ENCODE measurements at regions not wholly inside any gene's neighbourhood (a gene's known extent, or its start where the extent isn't known, plus 50 kb on each side); places are given as distances from the start of the nearest gene placed in this dataset.
"Not testable (repeated sequence)": the region's sequence is repeated elsewhere in the genome, so short reads cannot be mapped to it uniquely, and the experiment has no call there.

DNA sequence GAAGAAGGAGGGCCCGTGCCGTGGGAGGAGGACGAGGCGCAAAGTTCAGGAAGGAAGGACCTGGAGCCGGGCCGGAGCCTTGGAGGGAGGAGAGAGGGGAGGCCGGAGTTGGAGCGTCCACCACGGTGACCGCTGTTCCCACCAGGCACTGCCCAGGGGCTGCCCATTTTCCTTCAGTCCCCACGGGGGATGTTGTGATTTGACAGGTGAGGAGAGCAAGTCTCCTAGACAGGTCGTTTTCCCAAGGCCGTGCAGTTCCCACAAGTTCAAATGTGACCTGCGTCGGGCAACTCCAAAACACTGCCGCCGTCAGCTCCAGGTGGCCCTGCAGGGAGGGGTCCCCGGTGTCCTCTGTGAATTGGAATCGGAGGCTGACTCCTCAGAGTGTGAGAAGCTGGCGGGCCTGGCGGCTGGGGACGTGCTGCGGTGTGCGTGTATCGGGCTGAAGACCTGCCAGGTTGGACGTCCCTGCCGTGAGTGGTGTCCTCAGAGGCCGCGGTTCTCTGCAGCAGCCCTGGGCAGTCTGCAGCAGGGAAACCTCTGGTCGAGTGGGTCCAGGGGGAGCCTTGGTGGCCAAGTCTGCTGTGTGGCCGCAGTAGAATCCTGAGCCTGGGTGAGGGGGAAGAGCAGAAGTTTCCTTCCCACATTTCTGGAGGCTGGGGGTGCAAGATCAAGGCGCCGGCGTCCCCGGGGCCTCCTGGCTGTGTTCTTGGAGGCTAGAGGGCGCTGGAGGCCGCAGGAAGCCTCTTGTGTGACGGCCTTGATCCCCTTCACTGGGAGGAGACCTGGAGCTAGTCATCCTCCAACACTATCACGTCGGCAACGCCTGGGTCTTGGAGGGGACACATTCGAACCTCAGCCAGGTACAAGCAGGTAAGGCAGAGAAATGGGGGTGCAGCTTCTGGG is 115.1 kb upstream of the FRMD1 start:
- no peak for DNase-seq (ENCODE audit: low spot score)

GRCh38 chr6:168192901-168193815 is 114.1 kb upstream of the FRMD1 start:
- no peak for DNase-seq (ENCODE audit: low spot score)

DNA sequence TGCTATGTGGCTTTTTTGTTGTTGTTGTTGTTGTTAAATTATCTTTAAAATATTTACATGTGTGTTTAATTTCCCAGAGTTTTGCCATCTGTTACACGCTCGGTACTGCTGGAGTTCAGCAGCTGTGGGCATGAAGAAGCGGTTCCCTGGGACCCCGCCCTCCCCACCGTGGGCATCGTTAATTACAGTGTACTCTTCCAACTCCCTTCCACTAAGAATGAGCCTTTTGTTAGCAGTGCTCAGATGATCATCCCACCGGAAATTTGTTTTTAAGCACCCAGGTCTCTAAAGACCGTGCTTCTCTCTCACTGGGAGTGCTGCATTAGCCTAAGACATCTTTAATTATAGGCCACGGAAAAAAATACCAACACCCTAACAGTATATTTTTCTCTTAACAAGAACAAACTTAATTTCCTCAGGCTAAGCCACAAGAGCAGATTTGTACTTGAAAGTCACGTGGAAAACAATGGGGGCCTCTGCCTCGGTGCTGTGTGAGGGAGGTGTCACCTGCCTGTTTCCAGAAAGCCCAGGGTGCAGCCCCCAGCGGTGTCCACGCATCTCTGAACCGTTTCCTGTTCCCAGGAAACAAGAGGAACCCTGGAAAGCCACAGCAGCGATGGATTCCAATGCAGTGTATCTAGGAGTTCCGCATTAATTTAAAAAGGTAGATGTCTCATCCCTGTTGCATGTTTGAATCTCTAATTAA is 113.3 kb upstream of the FRMD1 start:
- DNase-seq (ENCODE audit: low spot score): no peak

DNA sequence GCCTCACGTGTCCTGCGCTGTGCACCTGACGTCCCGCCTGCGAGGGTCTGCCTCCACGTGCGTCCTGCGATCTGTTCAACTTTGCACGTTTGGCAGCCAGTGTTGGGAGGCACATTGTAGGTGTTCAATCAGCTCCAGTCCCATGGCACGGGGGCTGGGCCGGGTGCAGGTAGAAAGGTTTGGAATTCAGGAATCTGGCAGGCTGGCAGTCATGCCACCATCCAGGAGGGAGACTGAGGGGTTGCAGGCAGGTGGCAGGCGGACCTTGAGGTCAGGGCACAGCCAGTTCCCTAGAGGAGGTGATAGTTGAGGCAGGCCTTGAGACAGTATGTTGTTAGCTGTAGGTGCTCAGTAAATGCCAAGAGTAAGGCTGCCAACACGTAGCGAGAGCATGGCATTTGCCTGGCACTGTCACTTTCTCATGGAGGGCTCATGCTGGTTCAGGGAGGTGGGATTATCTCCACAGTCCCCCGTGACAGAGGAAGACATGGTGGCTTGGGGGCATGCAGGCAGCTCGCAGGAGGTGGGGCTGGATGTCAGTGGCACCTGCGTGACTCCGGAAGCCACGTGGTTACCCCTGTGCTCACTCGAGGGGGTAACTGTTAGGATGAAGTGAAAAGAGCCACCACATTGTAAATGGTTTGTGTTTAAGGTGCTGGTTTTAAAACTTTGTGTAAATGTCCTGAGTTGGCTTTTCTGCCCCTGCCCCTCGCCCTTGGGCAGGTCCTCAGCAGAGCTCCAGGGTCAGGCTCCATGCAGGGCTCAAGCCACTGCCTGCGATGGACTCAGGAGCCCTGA is 111.8 kb upstream of the FRMD1 start:
- no peak for DNase-seq (ENCODE audit: low spot score)

- no peak for DNase-seq (ENCODE audit: low spot score)
These were observed 111.0 kb upstream of the FRMD1 start for GRCh38 chr6:168190014-168190405.

- DNase-seq (ENCODE audit: low spot score): no peak
These were observed 110.4 kb upstream of the FRMD1 start for GRCh38 chr6:168189200-168190013.

GRCh38 chr6:168188369-168189199 is 109.6 kb upstream of the FRMD1 start:
- DNase-seq (ENCODE audit: low spot score): no peak

- DNase-seq (ENCODE audit: low spot score): no peak
These were observed 107.4 kb upstream of the FRMD1 start for GRCh38 chr6:168186438-168186837.

DNA sequence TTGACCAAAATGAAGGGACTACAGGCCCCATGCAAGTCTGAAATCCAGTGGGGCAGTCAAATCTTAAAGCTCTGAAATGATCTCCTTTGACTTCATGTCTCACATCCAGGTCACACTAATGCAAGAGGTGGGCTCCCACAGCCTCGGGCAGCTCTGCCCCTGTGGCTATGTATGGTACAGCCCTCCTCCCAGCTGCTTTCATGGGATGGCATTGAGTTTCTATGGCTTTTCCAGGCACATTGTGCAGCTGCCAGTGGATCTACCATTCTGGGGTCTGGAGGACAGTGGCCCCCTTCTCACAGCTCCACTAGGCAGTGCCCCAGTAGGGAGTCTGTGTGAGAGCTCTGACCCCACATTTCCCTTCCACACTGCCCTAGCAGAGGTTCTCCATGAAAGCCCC is 107.0 kb upstream of the FRMD1 start:
- DNase-seq (ENCODE audit: low spot score): not testable (repeated sequence)

DNA sequence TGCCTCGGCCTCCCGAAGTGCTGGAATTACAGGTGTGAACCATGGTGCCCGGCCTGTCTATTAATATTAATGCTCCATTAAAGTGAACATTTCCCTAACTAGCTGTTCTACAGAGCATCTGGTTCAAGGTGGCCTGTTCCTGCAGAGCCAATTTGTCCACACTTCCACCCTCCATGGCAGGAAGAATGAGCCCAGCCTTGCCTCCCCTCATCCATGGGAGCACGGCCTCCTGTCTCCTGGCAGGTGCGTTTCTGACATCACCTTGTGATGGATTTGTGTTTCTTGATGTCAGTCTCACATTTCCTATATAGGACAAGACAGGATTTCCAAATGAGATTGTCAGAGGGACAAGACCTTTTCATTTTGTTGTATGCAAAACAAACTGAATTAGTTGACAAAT is 105.7 kb upstream of the FRMD1 start:
- DNase-seq (ENCODE audit: low spot score): no peak

DNA sequence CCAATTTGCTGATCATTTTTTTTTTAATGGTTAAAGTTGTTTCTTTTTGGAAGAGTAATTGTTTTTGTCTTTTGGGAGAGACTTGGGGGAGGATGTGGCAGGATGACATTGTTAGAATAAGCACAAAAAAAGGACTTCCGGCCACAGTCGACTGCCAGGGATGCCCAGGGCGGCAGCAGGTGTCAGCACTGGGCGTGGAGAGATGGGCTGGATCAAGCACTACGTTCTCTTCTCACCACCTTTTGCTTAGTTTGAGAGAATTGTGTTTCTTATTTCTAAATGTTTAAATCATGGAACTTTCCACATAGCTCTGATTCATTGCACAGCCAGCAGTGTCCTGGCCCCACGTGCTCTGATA is 104.6 kb upstream of the FRMD1 start:
- DNase-seq (ENCODE audit: low spot score): no peak

- DNase-seq (ENCODE audit: low spot score): no peak
These were observed 104.0 kb upstream of the FRMD1 start for GRCh38 chr6:168182908-168183612.

DNA sequence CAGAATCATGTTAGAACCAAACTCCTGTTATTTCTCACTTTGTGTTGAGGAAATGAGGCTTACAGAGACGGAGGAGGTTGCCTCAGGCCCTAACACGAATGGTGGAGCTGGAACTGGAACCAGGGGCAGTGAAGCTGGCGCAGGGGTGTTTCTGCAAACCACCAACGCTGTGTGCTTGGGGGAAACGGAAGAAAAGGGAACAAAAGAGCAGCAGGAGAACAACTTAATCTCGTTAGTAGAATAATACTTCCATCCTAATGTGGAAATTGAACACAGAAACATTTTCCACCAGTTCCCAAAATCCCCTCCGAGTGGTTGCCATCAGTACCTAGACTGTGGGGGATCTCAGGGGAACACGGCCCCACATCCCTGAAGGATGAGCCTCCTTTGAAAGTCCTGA is 103.4 kb upstream of the FRMD1 start:
- DNase-seq (ENCODE audit: low spot score): no peak

DNA sequence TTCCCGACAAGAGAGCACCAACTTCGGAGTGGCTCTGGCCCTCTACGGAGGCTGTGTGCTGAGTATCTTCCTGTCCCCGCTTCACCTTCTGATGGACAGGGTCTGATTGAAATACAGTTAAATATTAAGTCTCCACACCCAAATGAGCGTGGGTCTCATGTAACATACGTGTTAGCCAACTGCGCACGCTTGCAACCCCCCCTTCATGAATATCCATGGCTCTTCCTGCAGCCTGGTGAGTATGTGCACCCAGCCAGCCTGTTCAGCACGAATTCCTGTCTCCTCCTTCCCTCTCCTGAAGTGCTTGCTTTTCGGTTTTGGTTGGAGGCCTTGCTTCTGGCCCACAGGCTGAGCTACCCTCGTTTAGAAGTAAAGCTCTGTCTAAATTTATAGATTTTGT is 102.9 kb upstream of the FRMD1 start:
- no peak for DNase-seq (ENCODE audit: low spot score)

DNA sequence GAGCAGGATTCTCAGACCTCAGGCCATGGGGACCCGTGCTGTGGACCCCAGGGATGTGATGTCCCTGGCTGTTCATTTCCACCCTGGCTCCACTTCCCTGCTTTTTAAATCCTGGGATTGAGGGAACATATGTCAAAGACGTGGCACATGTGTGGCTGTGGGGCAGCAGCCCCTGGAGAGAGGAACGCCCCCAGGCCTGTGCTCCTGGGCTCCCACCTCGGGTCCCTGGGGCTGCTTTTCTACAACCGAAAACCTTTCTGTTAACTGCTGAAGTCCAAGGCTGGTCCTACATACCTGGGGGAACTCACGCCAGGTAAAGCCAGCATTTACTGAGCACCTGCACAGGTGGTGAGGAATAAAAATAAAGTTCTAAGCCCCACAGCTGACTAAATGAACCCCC is 102.3 kb upstream of the FRMD1 start:
- DNase-seq (ENCODE audit: low spot score): no peak

- no peak for DNase-seq (ENCODE audit: low spot score)
These were observed 101.6 kb upstream of the FRMD1 start for GRCh38 chr6:168180548-168181011.

DNA sequence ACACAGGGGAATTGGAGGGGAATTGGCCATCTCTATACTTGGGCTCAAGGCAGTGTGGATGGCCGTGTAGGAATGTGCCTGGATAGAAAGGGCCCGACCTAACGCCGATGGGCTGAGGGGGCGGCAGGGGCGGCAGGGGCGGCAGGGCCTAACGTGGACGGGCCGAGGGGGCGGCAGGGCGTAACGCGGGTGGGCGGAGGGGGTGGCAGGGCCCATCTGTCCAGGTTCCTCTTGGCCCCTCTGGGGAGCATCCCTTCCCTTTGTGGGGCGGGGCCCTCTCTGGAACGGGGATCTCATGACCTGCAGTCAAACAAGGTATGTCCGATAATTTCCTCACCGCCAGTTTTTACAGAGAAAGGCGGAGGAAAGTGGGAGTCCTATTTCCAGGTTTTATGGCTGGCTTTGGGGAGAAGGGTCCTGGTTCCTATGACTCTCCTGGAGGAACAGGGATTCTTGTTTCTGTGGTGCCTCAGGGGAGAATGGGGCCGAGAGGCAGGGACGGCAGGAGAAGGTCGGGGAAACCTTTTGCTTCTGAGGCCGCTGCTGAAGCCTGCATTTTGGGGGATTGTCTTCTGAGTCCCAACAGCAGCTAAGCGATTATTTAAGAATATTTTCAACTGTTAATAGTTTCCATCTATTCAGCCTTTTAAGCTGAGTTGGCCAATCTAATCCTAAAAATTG is 100.8 kb upstream of the FRMD1 start:
- no peak for DNase-seq (ENCODE audit: low spot score)

DNA sequence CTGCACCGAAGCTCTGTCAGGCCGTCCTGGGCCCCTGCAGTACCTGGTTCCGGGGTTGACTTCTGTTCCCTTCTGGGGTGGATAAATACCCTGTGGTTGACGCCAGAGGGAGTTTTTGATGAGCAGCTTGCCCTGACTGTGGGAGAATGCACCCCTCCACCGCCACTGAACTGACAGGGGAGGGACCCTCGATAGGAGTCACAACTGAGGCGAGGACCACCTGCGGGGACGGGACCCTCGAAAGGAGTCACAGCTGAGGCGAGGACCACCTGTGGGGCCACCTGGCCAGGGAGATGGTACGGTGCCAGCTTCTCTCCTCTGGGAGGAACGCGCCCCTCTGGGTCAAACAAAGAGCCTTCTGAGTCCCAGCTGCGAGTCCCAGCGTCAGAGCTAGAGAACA is 100.1 kb upstream of the FRMD1 start:
- no peak for DNase-seq (ENCODE audit: low spot score)

Data from activated CD4-positive, alpha-beta T cell treated with anti-CD3 and anti-CD28 coated beads, Interleukin-2, Interleukin-4, amounts not matched to agents 100 ng/mL and 50 ng/mL, durations not matched to agents 16 hours and 8 hours (primary cell).